Keratinocyte (primary cell): ENCODE measurements at regions not wholly inside any gene's neighbourhood (a gene's known extent, or its start where the extent isn't known, plus 50 kb on each side); places are given as distances from the start of the nearest gene placed in this dataset.

Experiments used
- DNase-seq: peaks from one replicate; pipeline ENCODE4 v3.0.0-alpha.2; 2011; ENCODE audit warnings: low read depth, missing footprints, low spot score
- FAIRE-seq: peaks from 2 replicates; lab custom pipeline; 2011; peaks lifted over from hg19 to GRCh38; lab: Jason Lieb, UNC
- H2AFZ ChIP-seq: 2 replicates; pipeline ENCODE4 v1.6.0; 2012; ENCODE audit warnings: low read length, control low read depth, inconsistent platforms; ENCODE audit not compliant: control insufficient read depth
- H3K27ac ChIP-seq: 2 replicates; pipeline ENCODE4 v1.5.1; 2011; ENCODE audit warnings: low read length; ENCODE audit not compliant: control insufficient read depth, insufficient read depth
- H3K27me3 ChIP-seq: 3 replicates; pipeline ENCODE4 v1.6.0; 2011; ENCODE audit warnings: low read length; ENCODE audit not compliant: control insufficient read depth, insufficient read depth; ENCODE audit errors: extremely low read depth
- H3K36me3 ChIP-seq, 2 experiments: 2 replicates in 1 of 2; 3 replicates in 1 of 2; pipeline ENCODE4 v1.5.1; 2011; ENCODE audit warnings: low read length in 2 of 2, mild to moderate bottlenecking in 1 of 2; ENCODE audit not compliant: control insufficient read depth in 2 of 2, insufficient read depth in 2 of 2; ENCODE audit errors: extremely low read depth in 1 of 2
- H3K4me1 ChIP-seq: 3 replicates; pipeline ENCODE4 v1.5.1; 2011; ENCODE audit warnings: low read length; ENCODE audit not compliant: control insufficient read depth, insufficient read depth; ENCODE audit errors: extremely low read depth
- H3K4me2 ChIP-seq: 3 replicates; pipeline ENCODE4 v1.6.0; 2011; ENCODE audit warnings: low read depth, low read length; ENCODE audit not compliant: control insufficient read depth, insufficient read depth; ENCODE audit errors: extremely low read depth
- H3K4me3 ChIP-seq, 3 experiments: fragments of 200-600 bp in 1 of 3; sonication (generic) in 1 of 3; 2 replicates in 2 of 3; 3 replicates in 1 of 3; pipeline ENCODE4 v1.5.1; 2011 to 2016; ENCODE audit warnings: low read length in 3 of 3, mild to moderate bottlenecking in 3 of 3, control low read depth in 2 of 3, inconsistent platforms in 1 of 3, low read depth in 1 of 3, mixed read lengths in 1 of 3, mixed run types in 1 of 3, moderate library complexity in 1 of 3; ENCODE audit not compliant: control insufficient read depth in 2 of 3, insufficient read depth in 2 of 3; ENCODE audit errors: extremely low read depth in 1 of 3
- H3K79me2 ChIP-seq: 2 replicates; pipeline ENCODE4 v1.6.0; 2012; ENCODE audit warnings: low read length; ENCODE audit not compliant: control insufficient read depth, insufficient read depth
- H3K9ac ChIP-seq: 3 replicates; pipeline ENCODE4 v1.6.0; 2011; ENCODE audit warnings: low read length; ENCODE audit not compliant: control insufficient read depth, insufficient read depth; ENCODE audit errors: extremely low read depth
- H3K9me1 ChIP-seq: 3 replicates; pipeline ENCODE4 v1.6.0; 2011; ENCODE audit warnings: low read length; ENCODE audit not compliant: control insufficient read depth, insufficient read depth; ENCODE audit errors: extremely low read depth
- H3K9me3 ChIP-seq: 2 replicates; pipeline ENCODE4 v1.5.1; 2012; ENCODE audit warnings: low read depth, low read length; ENCODE audit not compliant: control insufficient read depth
- H4K20me1 ChIP-seq: 3 replicates; pipeline ENCODE4 v1.6.0; 2011; ENCODE audit warnings: low read length; ENCODE audit not compliant: control insufficient read depth, insufficient read depth; ENCODE audit errors: extremely low read depth
- EZH2 ChIP-seq: IDR thresholded peaks from one replicate; pipeline ENCODE4 v1.6.1; 2012; ENCODE audit warnings: inconsistent platforms, mild to moderate bottlenecking, low read length, moderate library complexity
- dilution Hi-C: fragments of 300-500 bp; cut with MboI; formaldehyde crosslinking; loops from one replicate; pipeline ENCODE4 v1.7.0; 2020; ENCODE audit warnings: low sequenced_read_pairs; ENCODE audit not compliant: extremely low pct_ligation_motif_present
- TF ChIP-seq, protein P1 (sequence below), 3 experiments: IDR thresholded peaks in 1 of 3; conservative IDR thresholded peaks in 1 of 3; optimal IDR thresholded peaks in 1 of 3; 2 replicates in 2 of 3; 3 replicates in 1 of 3; pipeline versions ENCODE3 to v1.5.1; 2011; ENCODE audit warnings: low read length in 3 of 3, mild to moderate bottlenecking in 3 of 3, moderate library complexity in 2 of 3, control low read depth in 1 of 3, inconsistent platforms in 1 of 3; ENCODE audit not compliant: insufficient read depth in 2 of 3; ENCODE audit errors: extremely low read depth in 1 of 3

- H3K27me3 ChIP-seq, result no peaks in the 10 kb centered on the region
- no peaks in the 10 kb centered on the region for H3K9me1 ChIP-seq
- H4K20me1 ChIP-seq, result no peaks in the 10 kb centered on the region
- H3K4me3 ChIP-seq, result no peak overlapping the region
- no peak overlapping the region for H3K27ac ChIP-seq
- H3K4me2 ChIP-seq, result no peak overlapping the region
- no peak overlapping the region for H2AFZ ChIP-seq
- H3K9ac ChIP-seq, result no peak overlapping the region
- DNase-seq (no peak), FAIRE-seq (no peak)
- H3K4me1 ChIP-seq, result peaks cover 3% of the 10 kb centered on the region
- TF ChIP-seq EZH2, result no peak
- TF ChIP-seq, protein P1, sequence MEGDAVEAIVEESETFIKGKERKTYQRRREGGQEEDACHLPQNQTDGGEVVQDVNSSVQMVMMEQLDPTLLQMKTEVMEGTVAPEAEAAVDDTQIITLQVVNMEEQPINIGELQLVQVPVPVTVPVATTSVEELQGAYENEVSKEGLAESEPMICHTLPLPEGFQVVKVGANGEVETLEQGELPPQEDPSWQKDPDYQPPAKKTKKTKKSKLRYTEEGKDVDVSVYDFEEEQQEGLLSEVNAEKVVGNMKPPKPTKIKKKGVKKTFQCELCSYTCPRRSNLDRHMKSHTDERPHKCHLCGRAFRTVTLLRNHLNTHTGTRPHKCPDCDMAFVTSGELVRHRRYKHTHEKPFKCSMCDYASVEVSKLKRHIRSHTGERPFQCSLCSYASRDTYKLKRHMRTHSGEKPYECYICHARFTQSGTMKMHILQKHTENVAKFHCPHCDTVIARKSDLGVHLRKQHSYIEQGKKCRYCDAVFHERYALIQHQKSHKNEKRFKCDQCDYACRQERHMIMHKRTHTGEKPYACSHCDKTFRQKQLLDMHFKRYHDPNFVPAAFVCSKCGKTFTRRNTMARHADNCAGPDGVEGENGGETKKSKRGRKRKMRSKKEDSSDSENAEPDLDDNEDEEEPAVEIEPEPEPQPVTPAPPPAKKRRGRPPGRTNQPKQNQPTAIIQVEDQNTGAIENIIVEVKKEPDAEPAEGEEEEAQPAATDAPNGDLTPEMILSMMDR (optimal IDR thresholded peaks at IDR 0.05 in 1 of 3, IDR thresholded peaks at IDR 0.05 in 1 of 3, conservative IDR thresholded peaks at IDR 0.05 in 1 of 3; ENCODE audit: extremely low read depth in 1 of 3, insufficient read depth in 2 of 3, low read length in 3 of 3), result no peak
- no peaks in the 10 kb centered on the region for H3K9me3 ChIP-seq
- no peaks in the 10 kb centered on the region for H3K36me3 ChIP-seq
- dilution Hi-C loops, result no loop called here
- no peaks in the 10 kb centered on the region for H3K79me2 ChIP-seq
Measured at GRCh38 chr21:22106720-22107410, 1108.7 kb downstream of the NCAM2 start.

DNA sequence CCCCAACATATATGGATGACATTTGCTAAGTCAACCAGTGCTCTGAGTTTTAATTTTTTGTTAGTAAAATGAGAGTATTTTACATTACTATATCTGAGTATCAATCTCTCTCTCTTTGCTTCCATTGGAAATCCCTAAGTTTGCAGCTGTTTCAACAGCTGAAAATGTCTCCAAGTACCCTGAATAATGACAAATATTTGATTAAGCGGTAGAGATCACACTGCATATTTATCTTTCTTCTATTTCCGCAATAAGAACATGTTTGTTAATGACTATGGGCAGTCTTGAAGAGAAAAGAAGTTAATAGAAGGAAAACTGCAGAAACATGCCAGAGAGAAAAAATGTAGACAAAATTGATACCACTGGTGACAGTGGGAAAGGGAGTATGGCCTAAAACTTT is 1117.5 kb downstream of the NCAM2 start:
- H2AFZ ChIP-seq, result no peak overlapping the region
- H3K36me3 ChIP-seq, result no peaks in the 10 kb centered on the region
- no peak overlapping the region for H3K9ac ChIP-seq
- TF ChIP-seq, protein P1 (optimal IDR thresholded peaks at IDR 0.05 in 1 of 3, IDR thresholded peaks at IDR 0.05 in 1 of 3, conservative IDR thresholded peaks at IDR 0.05 in 1 of 3; ENCODE audit: extremely low read depth in 1 of 3, insufficient read depth in 2 of 3, low read length in 3 of 3), result no peak
- dilution Hi-C loops, result no loop called here
- FAIRE-seq, result no peak
- H3K4me1 ChIP-seq, result no peaks in the 10 kb centered on the region
- H3K27ac ChIP-seq, result no peak overlapping the region
- no peaks in the 10 kb centered on the region for H3K79me2 ChIP-seq
- no peaks in the 10 kb centered on the region for H3K9me3 ChIP-seq
- H3K9me1 ChIP-seq, result no peaks in the 10 kb centered on the region
- H3K4me2 ChIP-seq, result no peak overlapping the region
- H3K27me3 ChIP-seq, result no peaks in the 10 kb centered on the region
- DNase-seq, result no peak
- no peak overlapping the region for H3K4me3 ChIP-seq
- H4K20me1 ChIP-seq, result no peaks in the 10 kb centered on the region
